SK-N-SH (cell line): ENCODE measurements at regions not wholly inside any gene's neighbourhood (a gene's known extent, or its start where the extent isn't known, plus 50 kb on each side); places are given as distances from the start of the nearest gene placed in this dataset.

ENCODE experiments used
- CTCF ChIA-PET: fragments of 300-600, 350-600 bp; formaldehyde crosslinking; extraction: SDS; loops from one replicate; lab custom pipeline; 2021; lab: Yijun Ruan, JAX
- POLR2A ChIA-PET: fragments of 350-600 bp; sonication (Branson Sonifier 250); formaldehyde crosslinking; extraction: SDS; loops from one replicate; lab custom pipeline; 2020; ENCODE audit warnings: antibody characterized with exemption, inconsistent platforms; lab: Yijun Ruan, JAX
- DNase-seq: peaks from one replicate; pipeline ENCODE4 v3.0.0; 2012
- H2AFZ ChIP-seq: fragments of 200-600 bp; sonication (generic); 2 replicates; pipeline ENCODE4 v1.8.1; 2016; ENCODE audit warnings: antibody characterized with exemption, mild to moderate bottlenecking, low read depth
- H3F3A ChIP-seq: fragments of 200-600 bp; sonication (generic); replicated peaks from 2 replicates; pipeline ENCODE3; 2016; ENCODE audit warnings: antibody characterized with exemption, mild to moderate bottlenecking; ENCODE audit not compliant: insufficient read depth
- H3K27ac ChIP-seq, 2 experiments: fragments of 200-500 bp in 1 of 2; fragments of 200-600 bp in 1 of 2; sonication (Bioruptor generic) in 1 of 2; sonication (generic), shearing (Covaris generic) in 1 of 2; 2 replicates each; pipeline versions ENCODE4 v1.5.1 to v1.6.1; 2014 to 2016; ENCODE audit warnings: low read depth in 2 of 2, inconsistent platforms in 1 of 2, low read length in 1 of 2, mild to moderate bottlenecking in 1 of 2, mixed read lengths in 1 of 2
- H3K27me3 ChIP-seq: fragments of 200-600 bp; sonication (generic), shearing (Covaris generic); 2 replicates; pipeline ENCODE4 v1.6.1; 2016; ENCODE audit warnings: mixed run types; ENCODE audit not compliant: insufficient read depth
- H3K36me3 ChIP-seq, 2 experiments: fragments of 200-500 bp in 1 of 2; fragments of 200-600 bp in 1 of 2; sonication (Bioruptor generic) in 1 of 2; sonication (generic) in 1 of 2; replicated peaks in 1 of 2; 2 replicates each; pipeline versions ENCODE3 to v1.5.1; 2014 to 2016; ENCODE audit warnings: low read length in 1 of 2, mild to moderate bottlenecking in 1 of 2; ENCODE audit not compliant: insufficient read depth in 2 of 2, control insufficient read depth in 1 of 2
- H3K4me1 ChIP-seq, 2 experiments: fragments of 200-500 bp in 1 of 2; fragments of 200-600 bp in 1 of 2; sonication (Bioruptor generic) in 1 of 2; sonication (generic), shearing (Covaris generic) in 1 of 2; 2 replicates each; pipeline versions ENCODE4 v1.5.1 to v1.6.1; 2014 to 2016; ENCODE audit warnings: low read depth in 1 of 2, low read length in 1 of 2, mixed run types in 1 of 2; ENCODE audit not compliant: insufficient read depth in 2 of 2, control insufficient read depth in 1 of 2
- H3K4me2 ChIP-seq: fragments of 200-600 bp; sonication (generic), shearing (Covaris generic); 2 replicates; pipeline ENCODE4 v1.6.1; 2017; ENCODE audit warnings: mixed run types
- H3K4me3 ChIP-seq, 2 experiments: fragments of 200-500 bp in 1 of 2; fragments of 200-600 bp in 1 of 2; sonication (Bioruptor generic) in 1 of 2; sonication (generic), shearing (Covaris generic) in 1 of 2; 2 replicates each; pipeline versions ENCODE4 v1.5.1 to v1.8.1; 2014 to 2016; ENCODE audit warnings: low read depth in 2 of 2, inconsistent platforms in 1 of 2, low read length in 1 of 2, mild to moderate bottlenecking in 1 of 2, mixed read lengths in 1 of 2, moderate library complexity in 1 of 2
- H3K79me2 ChIP-seq: fragments of 200-600 bp; sonication (generic); 2 replicates; pipeline ENCODE4 v1.8.1; 2017; ENCODE audit warnings: mild to moderate bottlenecking; ENCODE audit not compliant: insufficient read depth
- H3K9ac ChIP-seq: fragments of 200-600 bp; sonication (generic); 2 replicates; pipeline ENCODE4 v1.6.1; 2017; ENCODE audit warnings: mixed run types
- H3K9me2 ChIP-seq: fragments of 200-600 bp; sonication (generic); 2 replicates; pipeline ENCODE4 v1.6.1; 2017; ENCODE audit warnings: mixed run types
- H3K9me3 ChIP-seq: fragments of 200-600 bp; sonication (generic); 2 replicates; pipeline ENCODE4 v1.6.1; 2017; ENCODE audit warnings: mixed run types, mild to moderate bottlenecking, moderate library complexity
- H4K20me1 ChIP-seq: fragments of 200-600 bp; sonication (generic); 2 replicates; pipeline ENCODE4 v1.6.1; 2017; ENCODE audit warnings: mild to moderate bottlenecking, mixed run types; ENCODE audit not compliant: insufficient read depth
- ELF1 ChIP-seq: IDR thresholded peaks from 2 replicates; pipeline ENCODE4 v1.4.0; 2012
- EP300 ChIP-seq, 2 experiments: IDR thresholded peaks; 2 replicates each; pipeline versions ENCODE4 v1.4.0 to v1.6.1; 2012; ENCODE audit warnings: borderline replicate concordance in 1 of 2, low read depth in 1 of 2, low read length in 1 of 2
- FOXJ3 ChIP-seq: sonication (generic); formaldehyde crosslinking; IDR thresholded peaks from 2 replicates; pipeline ENCODE4 v1.5.1; 2020; ENCODE audit warnings: mild to moderate bottlenecking, missing genetic modification reagents
- GABPA ChIP-seq: IDR thresholded peaks from 2 replicates; pipeline ENCODE4 v1.4.0; 2012; ENCODE audit warnings: low read depth, mild to moderate bottlenecking
- GATA2 ChIP-seq: sonication (generic); formaldehyde crosslinking; IDR thresholded peaks from 2 replicates; pipeline ENCODE4 v1.5.0; 2020; ENCODE audit warnings: mild to moderate bottlenecking, missing genetic modification reagents
- JUND ChIP-seq: IDR thresholded peaks from 2 replicates; pipeline ENCODE4 v1.4.0; 2012
- MEF2A ChIP-seq: IDR thresholded peaks from 2 replicates; pipeline ENCODE4 v1.4.0; 2012; ENCODE audit warnings: low read depth, borderline replicate concordance
- NFIC ChIP-seq: IDR thresholded peaks from 2 replicates; pipeline ENCODE4 v1.4.0; 2012; ENCODE audit warnings: borderline replicate concordance
- RAD21 ChIP-seq: IDR thresholded peaks from 2 replicates; pipeline ENCODE4 v1.6.1; 2012; ENCODE audit warnings: mild to moderate bottlenecking, low read length
- RFX5 ChIP-seq: IDR thresholded peaks from 2 replicates; pipeline ENCODE4 v1.6.1; 2012; ENCODE audit warnings: mild to moderate bottlenecking, improper control_type of control experiment, low read length
- RXRA ChIP-seq: IDR thresholded peaks from 2 replicates; pipeline ENCODE4 v1.4.0; 2012; ENCODE audit warnings: low read depth, mild to moderate bottlenecking, borderline replicate concordance
- SIN3A ChIP-seq: IDR thresholded peaks from 2 replicates; pipeline ENCODE4 v1.6.1; 2012; ENCODE audit warnings: low read depth, mild to moderate bottlenecking, low read length, moderate library complexity, borderline replicate concordance
- TAF1 ChIP-seq: IDR thresholded peaks from 2 replicates; pipeline ENCODE4 v1.6.1; 2012; ENCODE audit warnings: low read depth, mild to moderate bottlenecking, low read length, moderate library complexity, borderline replicate concordance
- YY1 ChIP-seq: IDR thresholded peaks from 2 replicates; pipeline ENCODE4 v1.4.0; 2012; ENCODE audit warnings: low read depth, mild to moderate bottlenecking
- WGBS: methylation state at CpG from one replicate; pipeline ENCODE4 v1.1.6; 2017; ENCODE audit warnings: low lambda C conversion rate; 5-methylcytosine and 5-hydroxymethylcytosine counted together
- TF ChIP-seq, protein P1 (sequence below): fragments of 150-350 bp; IDR thresholded peaks from 2 replicates; pipeline ENCODE4 v1.6.1; 2017; ENCODE audit warnings: antibody characterized with exemption, low read length, low read depth, borderline replicate concordance
- TF ChIP-seq, protein P2 (sequence below): IDR thresholded peaks from 2 replicates; pipeline ENCODE4 v1.4.0; 2012; ENCODE audit warnings: low read depth
- TF ChIP-seq, protein P3 (sequence below): fragments of 200-600 bp; sonication (generic); IDR thresholded peaks from 2 replicates; pipeline ENCODE4 v1.6.1; 2017; ENCODE audit warnings: antibody characterized with exemption, mild to moderate bottlenecking, moderate library complexity
- TF ChIP-seq, protein P4 (sequence below): IDR thresholded peaks from 2 replicates; pipeline ENCODE4 v1.4.0; 2012; ENCODE audit warnings: low read depth, borderline replicate concordance
- TF ChIP-seq, protein P5 (sequence below): IDR thresholded peaks from 2 replicates; pipeline ENCODE4; 2012

DNA sequence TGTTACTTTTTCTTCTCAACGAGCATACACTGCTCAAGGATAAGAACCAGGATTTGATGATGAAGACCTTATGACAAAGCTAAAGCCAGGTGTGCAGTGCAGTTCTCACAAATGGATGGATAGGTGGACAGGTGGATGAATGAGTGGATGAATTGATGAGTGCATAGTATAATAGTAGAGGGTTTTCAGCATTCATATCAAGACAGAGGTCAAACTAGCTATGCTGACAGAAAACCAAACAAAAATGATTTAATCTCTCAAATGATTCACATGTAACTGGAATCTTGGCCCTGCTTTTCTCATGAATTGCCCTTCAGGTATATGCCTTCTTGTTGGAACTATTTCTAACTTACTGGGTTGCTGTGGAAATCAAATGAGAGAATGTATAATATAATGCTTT lies 240.9 kb downstream of the BCAT1 start:
- ChIA-PET POLR2A (no interaction called here), CTCF (interaction anchor here (0.6 kb wide), 1 partner anchor 61 kb away, joined by 3 read pairs; no protein-coding TSS in a partner anchor)
- Histone ChIP-seq H3K27me3 (no peaks in the 10 kb centered on the region), H2AFZ (no peak overlapping the region), H3K79me2 (no peaks in the 10 kb centered on the region), H3K36me3 (no peaks in the 10 kb centered on the region), H3K9me3 (no peaks in the 10 kb centered on the region), H3K27ac (no peak overlapping the region), H3K4me2 (no peak overlapping the region), H3K9me2 (no peaks in the 10 kb centered on the region), H3K9ac (no peak overlapping the region), H3K4me3 (no peak overlapping the region), H3K4me1 (peaks cover 0 to 6% of the 10 kb centered on the region in 2 experiments; a peak in 2 of 4 replicates), H4K20me1 (no peaks in the 10 kb centered on the region), H3F3A (no peaks in the 10 kb centered on the region)
- 41% methylated on average over 1 of the region's 1 CpG for WGBS
- no peak for DNase-seq
- TF ChIP-seq RFX5 (no peak), MEF2A (no peak), RXRA (no peak), GABPA (no peak), ELF1 (no peak), FOXJ3 (CRISPR knock-in tag) (no peak), SIN3A (no peak), RAD21 (no peak), NFIC (no peak), GATA2 (CRISPR knock-in tag) (no peak), YY1 (no peak), JUND (no peak), TAF1 (no peak), EP300 (IDR thresholded peaks at IDR 0.05; ENCODE audit: borderline replicate concordance in 1 of 2, low read depth in 1 of 2, low read length in 1 of 2) (no peak)
- TF ChIP-seq, protein P1, sequence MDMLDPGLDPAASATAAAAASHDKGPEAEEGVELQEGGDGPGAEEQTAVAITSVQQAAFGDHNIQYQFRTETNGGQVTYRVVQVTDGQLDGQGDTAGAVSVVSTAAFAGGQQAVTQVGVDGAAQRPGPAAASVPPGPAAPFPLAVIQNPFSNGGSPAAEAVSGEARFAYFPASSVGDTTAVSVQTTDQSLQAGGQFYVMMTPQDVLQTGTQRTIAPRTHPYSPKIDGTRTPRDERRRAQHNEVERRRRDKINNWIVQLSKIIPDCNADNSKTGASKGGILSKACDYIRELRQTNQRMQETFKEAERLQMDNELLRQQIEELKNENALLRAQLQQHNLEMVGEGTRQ = no peak
- TF ChIP-seq, protein P2, sequence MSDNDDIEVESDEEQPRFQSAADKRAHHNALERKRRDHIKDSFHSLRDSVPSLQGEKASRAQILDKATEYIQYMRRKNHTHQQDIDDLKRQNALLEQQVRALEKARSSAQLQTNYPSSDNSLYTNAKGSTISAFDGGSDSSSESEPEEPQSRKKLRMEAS = no peak
- TF ChIP-seq, protein P3, sequence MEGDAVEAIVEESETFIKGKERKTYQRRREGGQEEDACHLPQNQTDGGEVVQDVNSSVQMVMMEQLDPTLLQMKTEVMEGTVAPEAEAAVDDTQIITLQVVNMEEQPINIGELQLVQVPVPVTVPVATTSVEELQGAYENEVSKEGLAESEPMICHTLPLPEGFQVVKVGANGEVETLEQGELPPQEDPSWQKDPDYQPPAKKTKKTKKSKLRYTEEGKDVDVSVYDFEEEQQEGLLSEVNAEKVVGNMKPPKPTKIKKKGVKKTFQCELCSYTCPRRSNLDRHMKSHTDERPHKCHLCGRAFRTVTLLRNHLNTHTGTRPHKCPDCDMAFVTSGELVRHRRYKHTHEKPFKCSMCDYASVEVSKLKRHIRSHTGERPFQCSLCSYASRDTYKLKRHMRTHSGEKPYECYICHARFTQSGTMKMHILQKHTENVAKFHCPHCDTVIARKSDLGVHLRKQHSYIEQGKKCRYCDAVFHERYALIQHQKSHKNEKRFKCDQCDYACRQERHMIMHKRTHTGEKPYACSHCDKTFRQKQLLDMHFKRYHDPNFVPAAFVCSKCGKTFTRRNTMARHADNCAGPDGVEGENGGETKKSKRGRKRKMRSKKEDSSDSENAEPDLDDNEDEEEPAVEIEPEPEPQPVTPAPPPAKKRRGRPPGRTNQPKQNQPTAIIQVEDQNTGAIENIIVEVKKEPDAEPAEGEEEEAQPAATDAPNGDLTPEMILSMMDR = no peak
- TF ChIP-seq, protein P4, sequence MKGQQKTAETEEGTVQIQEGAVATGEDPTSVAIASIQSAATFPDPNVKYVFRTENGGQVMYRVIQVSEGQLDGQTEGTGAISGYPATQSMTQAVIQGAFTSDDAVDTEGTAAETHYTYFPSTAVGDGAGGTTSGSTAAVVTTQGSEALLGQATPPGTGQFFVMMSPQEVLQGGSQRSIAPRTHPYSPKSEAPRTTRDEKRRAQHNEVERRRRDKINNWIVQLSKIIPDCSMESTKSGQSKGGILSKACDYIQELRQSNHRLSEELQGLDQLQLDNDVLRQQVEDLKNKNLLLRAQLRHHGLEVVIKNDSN = no peak
- TF ChIP-seq, protein P5, sequence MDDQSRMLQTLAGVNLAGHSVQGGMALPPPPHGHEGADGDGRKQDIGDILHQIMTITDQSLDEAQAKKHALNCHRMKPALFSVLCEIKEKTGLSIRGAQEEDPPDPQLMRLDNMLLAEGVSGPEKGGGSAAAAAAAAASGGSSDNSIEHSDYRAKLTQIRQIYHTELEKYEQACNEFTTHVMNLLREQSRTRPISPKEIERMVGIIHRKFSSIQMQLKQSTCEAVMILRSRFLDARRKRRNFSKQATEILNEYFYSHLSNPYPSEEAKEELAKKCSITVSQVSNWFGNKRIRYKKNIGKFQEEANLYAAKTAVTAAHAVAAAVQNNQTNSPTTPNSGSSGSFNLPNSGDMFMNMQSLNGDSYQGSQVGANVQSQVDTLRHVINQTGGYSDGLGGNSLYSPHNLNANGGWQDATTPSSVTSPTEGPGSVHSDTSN = no peak
